Vagina (tissue), 2 donors: ENCODE measurements at regions not wholly inside any gene's neighbourhood (a gene's known extent, or its start where the extent isn't known, plus 50 kb on each side); places are given as distances from the start of the nearest gene placed in this dataset.

Experiments used
- CTCF ChIP-seq, 3 experiments: fragments of 450-650 bp in 2 of 3; fragments of 200-600 bp in 1 of 3; sonication (generic) in 1 of 3; IDR thresholded peaks; one replicate each; pipeline ENCODE4 v1.5.1; 2017 to 2019; ENCODE audit warnings: antibody characterized with exemption in 3 of 3, mild to moderate bottlenecking in 2 of 3, moderate library complexity in 2 of 3
- POLR2A ChIP-seq, 2 donors: fragments of 450-650 bp; IDR thresholded peaks; one replicate each; pipeline ENCODE4 v1.6.1; 2017; ENCODE audit warnings: antibody characterized with exemption in 2 of 2, mild to moderate bottlenecking in 2 of 2, moderate library complexity in 2 of 2
- POLR2AphosphoS5 ChIP-seq, 2 donors: sonication (generic); formaldehyde crosslinking; IDR thresholded peaks; one replicate each; pipeline ENCODE4 v1.9.0; 2017; ENCODE audit warnings: antibody characterized with exemption in 2 of 2, mild to moderate bottlenecking in 2 of 2, low read depth in 1 of 2; ENCODE audit not compliant: insufficient read depth in 1 of 2

- TF ChIP-seq CTCF (IDR thresholded peaks at IDR 0.05) (no peak), POLR2AphosphoS5 (IDR thresholded peaks at IDR 0.05; ENCODE audit: insufficient read depth in 1 of 2, low read depth in 1 of 2) (peak in 1 of 2 donors; percentile 22), POLR2A (IDR thresholded peaks at IDR 0.05) (no peak)
Observed at GRCh38 chr18:23331091-23331920, 121.8 kb upstream of the RIOK3 start.
